Naive B cell (primary cell): ENCODE measurements at regions not wholly inside any gene's neighbourhood (a gene's known extent, or its start where the extent isn't known, plus 50 kb on each side); places are given as distances from the start of the nearest gene placed in this dataset.
"Not testable (repeated sequence)": the region's sequence is repeated elsewhere in the genome, so short reads cannot be mapped to it uniquely, and the experiment has no call there.

Experiments used
- ATAC-seq, 2 donors: fragments of 150-1000 bp; cut with Tn5 transposase; 2 replicates each; pipeline ENCODE4 v1.10.0; 2021; ENCODE audit warnings: low read depth in 2 of 2, mild to moderate bottlenecking in 2 of 2, moderate library complexity in 2 of 2
- DNase-seq: peaks from one replicate; pipeline ENCODE4 v3.0.0; 2022
- H3K27ac Mint-ChIP-seq, 6 donors: one replicate each; pipeline ENCODE4 v1.8.0; 2020 to 2022; ENCODE audit warnings: mild to moderate bottlenecking in 6 of 6, mixed read lengths in 6 of 6, moderate library complexity in 5 of 6, inconsistent platforms in 2 of 6
- H3K27me3 Mint-ChIP-seq, 3 donors: one replicate each; pipeline ENCODE4 v1.8.0; 2021 to 2022; ENCODE audit warnings: mixed read lengths in 3 of 3, mild to moderate bottlenecking in 1 of 3
- H3K36me3 Mint-ChIP-seq, 2 donors: one replicate each; pipeline ENCODE4 v1.8.0; 2020 to 2022; ENCODE audit warnings: mixed read lengths in 2 of 2, inconsistent platforms in 1 of 2, mild to moderate bottlenecking in 1 of 2
- H3K4me1 Mint-ChIP-seq, 3 donors: one replicate each; pipeline ENCODE4 v1.8.0; 2020 to 2022; ENCODE audit warnings: mixed read lengths in 3 of 3, inconsistent platforms in 1 of 3, mild to moderate bottlenecking in 1 of 3, moderate library complexity in 1 of 3
- H3K4me3 Mint-ChIP-seq, 8 donors: one replicate each; pipeline ENCODE4 v1.8.0; 2020 to 2022; ENCODE audit warnings: mild to moderate bottlenecking in 8 of 8, mixed read lengths in 8 of 8, moderate library complexity in 8 of 8, inconsistent platforms in 2 of 8
- H3K9me3 Mint-ChIP-seq, 7 donors: one replicate each; pipeline ENCODE4 v1.8.0; 2020 to 2022; ENCODE audit warnings: mixed read lengths in 7 of 7, mild to moderate bottlenecking in 5 of 7, inconsistent platforms in 2 of 7, moderate library complexity in 1 of 7

- Mint-ChIP-seq H3K9me3 (peaks cover 0 to 3% (median 0%) of the 10 kb centered on the region in 7 donors), H3K27ac (peak overlapping the region in 1 of 6 donors; percentile 36), H3K4me3 (no peak overlapping the region), H3K4me1 (no peaks in the 10 kb centered on the region), H3K27me3 (peaks cover 0 to 10% (median 6%) of the 10 kb centered on the region in 3 donors), H3K36me3 (no peaks in the 10 kb centered on the region)
- ATAC-seq (no peak), DNase-seq (no peak)
Measured at GRCh38 chr2:56030062-56030461, 106.5 kb upstream of the EFEMP1 start.

- Mint-ChIP-seq H3K9me3 (peaks cover 0 to 3% (median 0%) of the 10 kb centered on the region in 7 donors), H3K36me3 (no peaks in the 10 kb centered on the region), H3K27me3 (peaks cover 0 to 10% (median 9%) of the 10 kb centered on the region in 3 donors), H3K4me3 (no peak overlapping the region), H3K27ac (no peak overlapping the region), H3K4me1 (no peaks in the 10 kb centered on the region)
- no peak for DNase-seq
- no peak for ATAC-seq
Measured at GRCh38 chr2:56030901-56031300, 107.3 kb upstream of the EFEMP1 start.

DNA sequence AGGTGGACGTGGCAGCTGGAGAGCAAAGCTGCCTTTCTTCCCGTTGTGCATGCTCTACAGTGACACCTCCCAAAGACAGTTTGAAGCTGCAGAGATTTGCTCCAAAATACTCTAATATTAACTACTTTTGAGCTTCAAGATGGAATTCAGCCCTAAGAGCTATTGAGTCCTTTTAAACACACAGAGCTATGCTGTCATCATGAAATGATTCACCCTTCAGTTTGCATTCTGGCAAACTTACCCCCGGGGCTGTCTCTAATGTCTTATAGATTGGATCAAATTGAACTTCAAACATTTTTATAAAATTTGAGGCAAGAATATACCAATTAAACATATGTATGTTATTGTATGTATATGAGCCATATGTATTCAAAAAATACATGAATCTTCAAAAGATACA is 110.7 kb upstream of the EFEMP1 start:
- Mint-ChIP-seq H3K36me3 (no peaks in the 10 kb centered on the region), H3K4me1 (no peaks in the 10 kb centered on the region), H3K4me3 (no peak overlapping the region), H3K27ac (no peak overlapping the region), H3K27me3 (peaks cover 7 to 10% (median 9%) of the 10 kb centered on the region in 3 donors), H3K9me3 (peaks cover 0 to 3% (median 0%) of the 10 kb centered on the region in 7 donors)
- DNase-seq: no peak
- ATAC-seq: no peak

- Mint-ChIP-seq H3K27me3 (peaks cover 2 to 16% (median 5%) of the 10 kb centered on the region in 3 donors), H3K9me3 (no peaks in the 10 kb centered on the region), H3K4me1 (no peaks in the 10 kb centered on the region), H3K36me3 (no peaks in the 10 kb centered on the region), H3K4me3 (no peak overlapping the region), H3K27ac (no peak overlapping the region)
- no peak for ATAC-seq
- no peak for DNase-seq
Measured at GRCh38 chr2:56040189-56040588, 116.6 kb upstream of the EFEMP1 start.

GRCh38 chr2:56040834-56041233 is 117.3 kb upstream of the EFEMP1 start:
- Mint-ChIP-seq H3K4me3 (no peak overlapping the region), H3K9me3 (no peaks in the 10 kb centered on the region), H3K4me1 (no peaks in the 10 kb centered on the region), H3K27me3 (peaks cover 0 to 16% (median 5%) of the 10 kb centered on the region in 3 donors), H3K27ac (no peak overlapping the region), H3K36me3 (no peaks in the 10 kb centered on the region)
- DNase-seq (no peak), ATAC-seq (no peak)

DNA sequence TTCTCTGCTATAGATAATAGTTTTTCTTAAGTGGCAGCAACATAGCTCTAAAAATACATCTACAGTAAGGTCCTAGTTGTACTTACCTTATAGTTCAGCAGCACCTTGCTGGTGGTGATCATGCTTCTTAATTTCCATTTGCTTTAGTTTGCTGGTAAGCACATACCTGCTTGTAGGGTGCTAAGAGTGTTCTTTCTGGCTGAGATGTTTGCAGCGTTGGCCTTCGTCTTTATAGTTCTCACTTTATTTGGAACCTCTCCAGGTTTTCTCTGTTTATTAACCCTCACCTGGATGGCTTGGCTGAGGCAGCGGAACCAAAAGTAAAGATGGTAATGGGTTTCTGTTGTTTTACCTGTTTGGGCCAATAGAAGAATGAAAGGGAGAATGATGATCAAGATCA is 123.6 kb upstream of the EFEMP1 start:
- H3K27me3 Mint-ChIP-seq: peaks cover 0 to 5% (median 0%) of the 10 kb centered on the region in 3 donors
- H3K27ac Mint-ChIP-seq: no peak overlapping the region
- no peak overlapping the region for H3K4me3 Mint-ChIP-seq
- ATAC-seq (no peak), DNase-seq (no peak)
- H3K9me3 Mint-ChIP-seq: peaks cover 0 to 4% (median 0%) of the 10 kb centered on the region in 7 donors
- H3K36me3 Mint-ChIP-seq: no peaks in the 10 kb centered on the region
- no peaks in the 10 kb centered on the region for H3K4me1 Mint-ChIP-seq

DNA sequence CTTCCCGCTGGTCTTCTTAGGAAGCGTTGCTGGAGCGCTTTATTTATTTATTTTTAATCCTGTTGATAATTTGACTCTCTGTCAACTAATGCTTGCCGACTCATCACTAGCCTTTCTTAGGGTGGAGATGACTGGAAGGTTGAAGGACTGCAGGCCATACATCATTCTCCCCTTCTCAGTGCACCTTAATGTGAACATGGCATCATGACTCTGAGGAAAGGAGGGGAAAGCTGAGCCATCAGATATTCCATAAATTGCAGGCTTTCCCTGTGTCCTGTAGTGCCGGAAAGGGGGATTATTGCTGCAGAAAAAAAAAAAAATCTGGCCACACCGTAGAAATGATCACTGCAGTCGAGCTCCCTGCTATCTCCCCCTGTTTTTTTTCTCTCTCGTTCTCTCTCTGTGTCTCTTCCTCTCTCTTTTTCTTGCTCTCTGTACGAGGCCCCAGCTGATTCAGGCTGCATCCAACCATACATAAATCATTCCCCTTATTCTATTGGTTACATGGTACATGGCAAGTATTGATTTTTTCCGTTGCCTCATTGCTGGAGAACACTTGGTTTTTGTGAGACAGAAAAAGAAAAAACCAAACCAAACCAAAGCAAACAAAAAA is 125.8 kb upstream of the EFEMP1 start:
- peaks cover 0 to 4% (median 0%) of the 10 kb centered on the region in 7 donors for H3K9me3 Mint-ChIP-seq
- no peaks in the 10 kb centered on the region for H3K36me3 Mint-ChIP-seq
- DNase-seq (no peak), ATAC-seq (no peak)
- H3K4me3 Mint-ChIP-seq: no peak overlapping the region
- no peaks in the 10 kb centered on the region for H3K27me3 Mint-ChIP-seq
- no peak overlapping the region for H3K27ac Mint-ChIP-seq
- H3K4me1 Mint-ChIP-seq: no peaks in the 10 kb centered on the region

DNA sequence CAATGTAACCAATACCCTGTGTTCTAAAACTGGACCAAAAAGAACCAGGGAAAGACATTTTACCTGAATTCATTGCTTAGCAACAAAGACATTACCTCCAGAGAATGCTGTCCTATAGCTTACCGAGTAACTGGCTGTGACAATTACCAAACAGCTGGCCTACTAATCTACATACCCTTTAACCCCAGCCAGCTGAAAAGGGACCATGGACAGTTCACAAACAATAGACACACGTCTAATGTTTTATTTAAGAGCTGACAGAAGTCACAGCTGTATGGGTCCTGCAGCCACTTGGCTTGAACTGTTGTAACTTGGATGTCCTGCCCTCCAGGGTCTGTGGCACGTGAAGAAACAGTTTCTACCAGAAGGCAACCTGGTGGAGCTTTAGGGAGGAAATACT is 130.1 kb upstream of the EFEMP1 start:
- Mint-ChIP-seq H3K4me3 (no peak overlapping the region), H3K9me3 (peaks cover 1 to 24% (median 5%) of the 10 kb centered on the region in 7 donors), H3K4me1 (no peaks in the 10 kb centered on the region), H3K27me3 (no peaks in the 10 kb centered on the region), H3K36me3 (no peaks in the 10 kb centered on the region), H3K27ac (no peak overlapping the region)
- DNase-seq (no peak), ATAC-seq (no peak)

- H3K27ac Mint-ChIP-seq: no peak overlapping the region
- no peak overlapping the region for H3K4me3 Mint-ChIP-seq
- ATAC-seq: no peak
- DNase-seq: no peak
- H3K36me3 Mint-ChIP-seq: no peaks in the 10 kb centered on the region
- H3K4me1 Mint-ChIP-seq: no peaks in the 10 kb centered on the region
- H3K9me3 Mint-ChIP-seq: peaks cover 6 to 40% (median 16%) of the 10 kb centered on the region in 7 donors
- H3K27me3 Mint-ChIP-seq: no peaks in the 10 kb centered on the region
Measured at GRCh38 chr2:56055405-56055804, 128.4 kb upstream of the CCDC85A start.

- not testable (repeated sequence) for DNase-seq, H3K4me3 Mint-ChIP-seq, H3K36me3 Mint-ChIP-seq, ATAC-seq, H3K27me3 Mint-ChIP-seq, H3K4me1 Mint-ChIP-seq, H3K27ac Mint-ChIP-seq
- peaks cover 13 to 76% (median 31%) of the 10 kb centered on the region in 7 donors for H3K9me3 Mint-ChIP-seq
Measured at GRCh38 chr2:56061327-56061726, 122.5 kb upstream of the CCDC85A start.

DNA sequence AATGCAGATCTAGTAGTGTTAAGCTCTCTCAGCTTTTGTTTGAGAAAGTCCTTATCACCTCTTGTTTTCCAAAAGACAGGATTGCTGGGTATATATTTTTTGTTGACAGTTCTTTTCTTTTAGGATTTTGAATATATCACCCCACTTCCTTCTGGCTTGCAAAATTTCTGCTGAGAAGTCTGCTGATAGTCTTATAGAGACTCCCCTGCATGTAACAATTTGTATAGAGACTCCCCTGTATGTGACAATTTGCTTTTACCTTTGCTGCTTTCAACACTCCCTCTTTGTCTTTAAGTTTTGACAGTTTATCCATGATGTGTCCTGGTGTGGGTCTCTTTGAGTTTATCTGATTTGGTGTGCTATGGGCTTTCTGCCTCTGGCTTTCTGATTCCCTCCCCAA is 115.0 kb upstream of the CCDC85A start:
- Mint-ChIP-seq H3K27ac (no peak overlapping the region), H3K36me3 (no peaks in the 10 kb centered on the region), H3K27me3 (peaks cover 0 to 4% (median 3%) of the 10 kb centered on the region in 3 donors), H3K9me3 (peaks cover 4 to 22% (median 11%) of the 10 kb centered on the region in 7 donors), H3K4me1 (no peaks in the 10 kb centered on the region), H3K4me3 (no peak overlapping the region)
- DNase-seq (no peak), ATAC-seq (no peak)

GRCh38 chr2:56077359-56077915 is 106.4 kb upstream of the CCDC85A start:
- H3K27me3 Mint-ChIP-seq: peaks cover 0 to 9% (median 0%) of the 10 kb centered on the region in 3 donors
- H3K36me3 Mint-ChIP-seq: no peaks in the 10 kb centered on the region
- DNase-seq (no peak), ATAC-seq (no peak)
- H3K4me1 Mint-ChIP-seq: no peaks in the 10 kb centered on the region
- H3K27ac Mint-ChIP-seq: no peak overlapping the region
- H3K9me3 Mint-ChIP-seq: peaks cover 0 to 12% (median 9%) of the 10 kb centered on the region in 7 donors
- no peak overlapping the region for H3K4me3 Mint-ChIP-seq

DNA sequence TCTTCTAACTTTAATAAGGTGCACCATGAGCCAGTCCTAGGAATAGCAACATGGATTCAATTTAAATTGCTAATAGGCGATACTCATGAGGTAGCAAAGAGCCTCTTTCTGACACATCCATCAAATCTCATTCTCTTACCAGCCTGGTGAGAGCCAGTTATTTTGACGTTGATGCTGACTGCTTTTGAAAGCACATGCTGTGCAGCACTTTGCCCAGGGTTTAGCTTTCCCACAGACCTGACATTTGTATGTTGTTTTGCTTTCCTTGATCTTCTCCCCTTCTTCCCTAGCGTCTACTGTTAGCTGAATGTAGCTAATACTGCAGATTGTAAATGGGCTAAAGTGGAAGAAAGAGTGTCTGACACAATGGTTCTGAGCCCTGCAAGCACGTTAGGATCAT is 101.1 kb upstream of the CCDC85A start:
- H3K9me3 Mint-ChIP-seq: peaks cover 2 to 12% (median 9%) of the 10 kb centered on the region in 7 donors
- H3K27me3 Mint-ChIP-seq: peaks cover 0 to 7% (median 0%) of the 10 kb centered on the region in 3 donors
- no peak overlapping the region for H3K4me3 Mint-ChIP-seq
- DNase-seq: no peak
- no peak overlapping the region for H3K27ac Mint-ChIP-seq
- no peak for ATAC-seq
- H3K4me1 Mint-ChIP-seq: no peaks in the 10 kb centered on the region
- H3K36me3 Mint-ChIP-seq: no peaks in the 10 kb centered on the region

GRCh38 chr2:56084111-56084901 is 99.5 kb upstream of the CCDC85A start:
- ATAC-seq: no peak
- Mint-ChIP-seq H3K4me3 (no peak overlapping the region), H3K4me1 (no peaks in the 10 kb centered on the region), H3K27me3 (peaks cover 0 to 4% (median 0%) of the 10 kb centered on the region in 3 donors), H3K27ac (no peak overlapping the region), H3K36me3 (no peaks in the 10 kb centered on the region), H3K9me3 (peaks cover 2 to 12% (median 9%) of the 10 kb centered on the region in 7 donors)
- no peak for DNase-seq
